ENCODE measurements at regions not wholly inside any gene's neighbourhood (a gene's known extent, or its start where the extent isn't known, plus 50 kb on each side); places are given as distances from the start of the nearest gene placed in this dataset.
A peak's percentile ranks its signal among the peaks of the same experiment; 100 is the strongest.

- no peaks in the 10 kb centered on the region for H3K9me3 ChIP-seq (ENCODE audit: control insufficient read depth in 2 of 2, low read length in 2 of 2)
- Mint-ChIP-seq H3K4me3 (no peak overlapping the region), H3K27ac (no peak overlapping the region), H3K4me1 (no peaks in the 10 kb centered on the region), H3K9me3 (peaks cover 0 to 2% (median 0%) of the 10 kb centered on the region in 7 donors), H3K36me3 (no peaks in the 10 kb centered on the region), H3K27me3 (no peaks in the 10 kb centered on the region)
- ATAC-seq (ENCODE audit: low read depth in 2 of 2) (no peak), DNase-seq (no peak)
- no peaks in the 10 kb centered on the region for H3K36me3 ChIP-seq (ENCODE audit: control insufficient read depth, insufficient read depth, low read length)
- H3K4me3 ChIP-seq (ENCODE audit: low read depth, low read length), result no peak overlapping the region
- H3K27ac ChIP-seq (ENCODE audit: insufficient read depth, low read length, poor library complexity, severe bottlenecking), result no peak overlapping the region
- H3K4me1 ChIP-seq (ENCODE audit: control insufficient read depth, insufficient read depth, low read length, poor library complexity, severe bottlenecking), result no peaks in the 10 kb centered on the region
- H3K27me3 ChIP-seq (ENCODE audit: control insufficient read depth, insufficient read depth, low read length), result no peaks in the 10 kb centered on the region
Measured at GRCh38 chr2:59082657-59083056, 841.5 kb upstream of the FANCL start.

GRCh38 chr2:59080451-59081181 is 839.5 kb upstream of the FANCL start:
- Mint-ChIP-seq H3K27ac (peak overlapping the region in 1 of 3 donors; percentile 22), H3K4me1 (no peaks in the 10 kb centered on the region), H3K4me3 (no peak overlapping the region), H3K36me3 (no peaks in the 10 kb centered on the region), H3K27me3 (no peaks in the 10 kb centered on the region), H3K9me3 (peaks cover 0 to 1% (median 0%) of the 10 kb centered on the region in 7 donors)
- no peaks in the 10 kb centered on the region for H3K9me3 ChIP-seq (ENCODE audit: control insufficient read depth in 2 of 2, low read length in 2 of 2)
- no peak for ATAC-seq (ENCODE audit: low read depth in 2 of 2)
- H3K36me3 ChIP-seq (ENCODE audit: control insufficient read depth, insufficient read depth, low read length), result no peaks in the 10 kb centered on the region
- H3K4me1 ChIP-seq (ENCODE audit: control insufficient read depth, insufficient read depth, low read length, poor library complexity, severe bottlenecking), result no peaks in the 10 kb centered on the region
- H3K27ac ChIP-seq (ENCODE audit: insufficient read depth, low read length, poor library complexity, severe bottlenecking), result no peak overlapping the region
- H3K27me3 ChIP-seq (ENCODE audit: control insufficient read depth, insufficient read depth, low read length), result no peaks in the 10 kb centered on the region
- DNase-seq, result no peak
- H3K4me3 ChIP-seq (ENCODE audit: low read depth, low read length), result no peak overlapping the region

- Histone ChIP-seq H3K36me3 (ENCODE audit: control insufficient read depth, insufficient read depth, low read length) (no peaks in the 10 kb centered on the region), H3K4me1 (ENCODE audit: control insufficient read depth, insufficient read depth, low read length, poor library complexity, severe bottlenecking) (no peaks in the 10 kb centered on the region), H3K27ac (ENCODE audit: insufficient read depth, low read length, poor library complexity, severe bottlenecking) (no peak overlapping the region), H3K4me3 (ENCODE audit: low read depth, low read length) (no peak overlapping the region), H3K27me3 (ENCODE audit: control insufficient read depth, insufficient read depth, low read length) (no peaks in the 10 kb centered on the region), H3K9me3 (ENCODE audit: control insufficient read depth in 2 of 2, low read length in 2 of 2) (no peaks in the 10 kb centered on the region)
- no peaks in the 10 kb centered on the region for H3K36me3 Mint-ChIP-seq
- ATAC-seq (ENCODE audit: low read depth in 2 of 2) (no peak), DNase-seq (no peak)
- H3K27ac Mint-ChIP-seq, result no peak overlapping the region
- no peaks in the 10 kb centered on the region for H3K27me3 Mint-ChIP-seq
- no peak overlapping the region for H3K4me3 Mint-ChIP-seq
- no peaks in the 10 kb centered on the region for H3K9me3 Mint-ChIP-seq
- H3K4me1 Mint-ChIP-seq, result no peaks in the 10 kb centered on the region
Measured at GRCh38 chr2:59077981-59078531, 836.9 kb upstream of the FANCL start.

GRCh38 chr2:59077026-59077725 is 836.1 kb upstream of the FANCL start:
- no peaks in the 10 kb centered on the region for H3K4me1 Mint-ChIP-seq
- Histone ChIP-seq H3K27ac (ENCODE audit: insufficient read depth, low read length, poor library complexity, severe bottlenecking) (no peak overlapping the region), H3K36me3 (ENCODE audit: control insufficient read depth, insufficient read depth, low read length) (no peaks in the 10 kb centered on the region), H3K27me3 (ENCODE audit: control insufficient read depth, insufficient read depth, low read length) (no peaks in the 10 kb centered on the region), H3K4me1 (ENCODE audit: control insufficient read depth, insufficient read depth, low read length, poor library complexity, severe bottlenecking) (no peaks in the 10 kb centered on the region), H3K4me3 (ENCODE audit: low read depth, low read length) (no peak overlapping the region), H3K9me3 (ENCODE audit: control insufficient read depth in 2 of 2, low read length in 2 of 2) (no peaks in the 10 kb centered on the region)
- no peaks in the 10 kb centered on the region for H3K36me3 Mint-ChIP-seq
- no peak for ATAC-seq (ENCODE audit: low read depth in 2 of 2)
- no peak overlapping the region for H3K27ac Mint-ChIP-seq
- no peak overlapping the region for H3K4me3 Mint-ChIP-seq
- DNase-seq, result no peak
- H3K27me3 Mint-ChIP-seq, result no peaks in the 10 kb centered on the region
- H3K9me3 Mint-ChIP-seq, result peaks cover 0 to 2% (median 0%) of the 10 kb centered on the region in 7 donors

GRCh38 chr2:59076079-59076619 is 835.0 kb upstream of the FANCL start:
- no peaks in the 10 kb centered on the region for H3K27me3 ChIP-seq (ENCODE audit: control insufficient read depth, insufficient read depth, low read length)
- Mint-ChIP-seq H3K9me3 (peaks cover 0 to 8% (median 0%) of the 10 kb centered on the region in 7 donors), H3K27me3 (no peaks in the 10 kb centered on the region)

GRCh38 chr2:59074071-59074470 is 832.9 kb upstream of the FANCL start:
- DNase-seq (no peak), ATAC-seq (ENCODE audit: low read depth in 2 of 2) (no peak)
- no peaks in the 10 kb centered on the region for H3K27me3 ChIP-seq (ENCODE audit: control insufficient read depth, insufficient read depth, low read length)
- H3K4me1 ChIP-seq (ENCODE audit: control insufficient read depth, insufficient read depth, low read length, poor library complexity, severe bottlenecking), result no peaks in the 10 kb centered on the region
- no peak overlapping the region for H3K27ac ChIP-seq (ENCODE audit: insufficient read depth, low read length, poor library complexity, severe bottlenecking)
- H3K9me3 ChIP-seq (ENCODE audit: control insufficient read depth in 2 of 2, low read length in 2 of 2), result no peaks in the 10 kb centered on the region
- Mint-ChIP-seq H3K4me1 (no peaks in the 10 kb centered on the region), H3K9me3 (peaks cover 0 to 17% (median 3%) of the 10 kb centered on the region in 7 donors), H3K36me3 (no peaks in the 10 kb centered on the region), H3K4me3 (no peak overlapping the region), H3K27ac (no peak overlapping the region), H3K27me3 (no peaks in the 10 kb centered on the region)
- no peak overlapping the region for H3K4me3 ChIP-seq (ENCODE audit: low read depth, low read length)
- H3K36me3 ChIP-seq (ENCODE audit: control insufficient read depth, insufficient read depth, low read length), result no peaks in the 10 kb centered on the region

More at GRCh38 chr2:59076079-59076619, 835.0 kb upstream of the FANCL start:
- Histone ChIP-seq H3K36me3 (ENCODE audit: control insufficient read depth, insufficient read depth, low read length) (no peaks in the 10 kb centered on the region), H3K4me1 (ENCODE audit: control insufficient read depth, insufficient read depth, low read length, poor library complexity, severe bottlenecking) (no peaks in the 10 kb centered on the region), H3K4me3 (ENCODE audit: low read depth, low read length) (no peak overlapping the region), H3K9me3 (ENCODE audit: control insufficient read depth in 2 of 2, low read length in 2 of 2) (no peaks in the 10 kb centered on the region), H3K27ac (ENCODE audit: insufficient read depth, low read length, poor library complexity, severe bottlenecking) (no peak overlapping the region)
- no peak for DNase-seq
- ATAC-seq (ENCODE audit: low read depth in 2 of 2), result no peak
- Mint-ChIP-seq H3K27ac (peak overlapping the region in 1 of 3 donors; percentile 12), H3K4me1 (no peaks in the 10 kb centered on the region), H3K36me3 (no peaks in the 10 kb centered on the region), H3K4me3 (no peak overlapping the region)

- no peaks in the 10 kb centered on the region for H3K4me1 Mint-ChIP-seq
- no peaks in the 10 kb centered on the region for H3K4me1 ChIP-seq (ENCODE audit: control insufficient read depth, insufficient read depth, low read length, poor library complexity, severe bottlenecking)
- ATAC-seq (ENCODE audit: low read depth in 2 of 2) (no peak), DNase-seq (no peak)
- H3K27ac Mint-ChIP-seq, result no peak overlapping the region
- H3K27me3 ChIP-seq (ENCODE audit: control insufficient read depth, insufficient read depth, low read length), result no peaks in the 10 kb centered on the region
- H3K4me3 Mint-ChIP-seq, result no peak overlapping the region
- H3K9me3 Mint-ChIP-seq, result peaks cover 0 to 17% (median 4%) of the 10 kb centered on the region in 7 donors
- no peak overlapping the region for H3K27ac ChIP-seq (ENCODE audit: insufficient read depth, low read length, poor library complexity, severe bottlenecking)
- H3K36me3 ChIP-seq (ENCODE audit: control insufficient read depth, insufficient read depth, low read length), result no peaks in the 10 kb centered on the region
- no peaks in the 10 kb centered on the region for H3K36me3 Mint-ChIP-seq
- H3K27me3 Mint-ChIP-seq, result no peaks in the 10 kb centered on the region
- H3K9me3 ChIP-seq (ENCODE audit: control insufficient read depth in 2 of 2, low read length in 2 of 2), result no peaks in the 10 kb centered on the region
- H3K4me3 ChIP-seq (ENCODE audit: low read depth, low read length), result no peak overlapping the region
Measured at GRCh38 chr2:59073286-59073685, 832.2 kb upstream of the FANCL start.

Data from CD4-positive, CD25-positive, alpha-beta regulatory T cell (primary cell).